HCT116 (cell line): ENCODE measurements at regions not wholly inside any gene's neighbourhood (a gene's known extent, or its start where the extent isn't known, plus 50 kb on each side); places are given as distances from the start of the nearest gene placed in this dataset.

ENCODE experiments used
- ATAC-seq: fragments of 200-7000 bp; cut with Tn5 transposase; 2 replicates; pipeline ENCODE4 v1.9.1; 2020; ENCODE audit warnings: mild to moderate bottlenecking, moderate library complexity
- BruUV-seq: library from RNA; stranded (reverse); fragments of 400-500 nt; replicated peaks from 2 replicates; lab custom pipeline; 2021; lab: Mats Ljungman, UMichigan
- CTCF ChIA-PET: fragments of 300-600 bp; sonication (Branson Sonifier 250); formaldehyde crosslinking; loops from one replicate; lab custom pipeline; 2021; ENCODE audit warnings: antibody characterized with exemption; lab: Charles Lee
- POLR2A ChIA-PET: fragments of 300-600, 350-600 bp; sonication (Branson Sonifier 250); formaldehyde crosslinking; loops from one replicate; lab custom pipeline; 2021; ENCODE audit warnings: antibody characterized with exemption; lab: Charles Lee
- RAD21 ChIA-PET, 2 experiments: fragments of 300-600 bp; sonication (Branson Sonifier 250); formaldehyde crosslinking; loops; one replicate each; lab custom pipeline; 2023; ENCODE audit warnings: low total read pairs in 2 of 2; ENCODE audit not compliant: uncharacterized antibody in 2 of 2, unreplicated experiment in 2 of 2, low non-redundant PET in 1 of 2; lab: Charles Lee
- DNase-seq: peaks from one replicate; pipeline ENCODE4 v3.0.0-alpha.2; 2010; ENCODE audit warnings: low read depth, low spot score
- H2AFZ ChIP-seq: fragments of 200-600 bp; shearing (Covaris generic), sonication (generic); 2 replicates; pipeline ENCODE4 v1.6.1; 2017; ENCODE audit warnings: low read depth, mixed run types, mixed read lengths, antibody characterized with exemption, low read length; ENCODE audit not compliant: poor library complexity, severe bottlenecking
- H3K27ac ChIP-seq: 2 replicates; pipeline ENCODE4 v1.5.1; 2012; ENCODE audit warnings: low read depth, low read length
- H3K27me3 ChIP-seq: fragments of 200-600 bp; sonication (generic); 2 replicates; pipeline ENCODE4 v1.6.1; 2016; ENCODE audit warnings: mixed run types, low read length, mixed read lengths; ENCODE audit not compliant: insufficient read depth
- H3K36me3 ChIP-seq, 2 experiments: fragments of 200-500 bp in 1 of 2; fragments of 200-600 bp in 1 of 2; sonication (Bioruptor generic) in 1 of 2; sonication (generic) in 1 of 2; 2 replicates each; pipeline versions ENCODE4 v1.5.1 to v1.6.1; 2014 to 2016; ENCODE audit warnings: low read length in 2 of 2, inconsistent platforms in 1 of 2, mixed read lengths in 1 of 2, mixed run types in 1 of 2; ENCODE audit not compliant: insufficient read depth in 2 of 2, control insufficient read depth in 1 of 2
- H3K4me1 ChIP-seq, 2 experiments: fragments of 200-600 bp in 1 of 2; sonication (generic) in 1 of 2; 2 replicates each; pipeline versions ENCODE4 v1.5.1 to v1.6.1; 2012 to 2017; ENCODE audit warnings: low read length in 2 of 2, inconsistent platforms in 1 of 2, mild to moderate bottlenecking in 1 of 2, mixed read lengths in 1 of 2, mixed run types in 1 of 2, moderate library complexity in 1 of 2; ENCODE audit not compliant: insufficient read depth in 2 of 2, control insufficient read depth in 1 of 2
- H3K4me2 ChIP-seq: fragments of 200-600 bp; sonication (generic); 2 replicates; pipeline ENCODE4 v1.6.1; 2017; ENCODE audit warnings: mixed run types, low read length, mixed read lengths
- H3K4me3 ChIP-seq, 2 experiments: fragments of 200-600 bp in 1 of 2; sonication (generic) in 1 of 2; replicated peaks in 1 of 2; 2 replicates each; pipeline ENCODE4 v1.5.1; 2011 to 2016; ENCODE audit warnings: low read length in 2 of 2, control low read depth in 1 of 2, low read depth in 1 of 2, mild to moderate bottlenecking in 1 of 2, mixed read lengths in 1 of 2, mixed run types in 1 of 2
- H3K79me2 ChIP-seq: fragments of 200-600 bp; sonication (generic); 2 replicates; pipeline ENCODE4 v1.6.1; 2017; ENCODE audit warnings: mild to moderate bottlenecking, mixed run types, low read length, moderate library complexity, mixed read lengths; ENCODE audit not compliant: insufficient read depth
- H3K9ac ChIP-seq: fragments of 200-600 bp; sonication (generic); 2 replicates; pipeline ENCODE4 v1.6.1; 2016; ENCODE audit warnings: low read length, mixed read lengths
- H3K9me2 ChIP-seq: fragments of 200-600 bp; sonication (generic), shearing (Covaris generic); 2 replicates; pipeline ENCODE4 v1.6.1; 2017; ENCODE audit warnings: mixed run types, mild to moderate bottlenecking, moderate library complexity; ENCODE audit not compliant: insufficient read depth
- H3K9me3 ChIP-seq, 2 experiments: fragments of 200-500 bp in 1 of 2; fragments of 200-600 bp in 1 of 2; sonication (Bioruptor generic) in 1 of 2; sonication (generic) in 1 of 2; 2 replicates each; pipeline ENCODE4 v1.6.1; 2014 to 2017; ENCODE audit warnings: low read length in 2 of 2, mixed read lengths in 2 of 2, inconsistent platforms in 1 of 2, low read depth in 1 of 2, mild to moderate bottlenecking in 1 of 2, mixed run types in 1 of 2, moderate library complexity in 1 of 2; ENCODE audit not compliant: control insufficient read depth in 1 of 2, insufficient read depth in 1 of 2
- H4K20me1 ChIP-seq: fragments of 200-600 bp; sonication (generic), shearing (Covaris generic); 2 replicates; pipeline ENCODE4 v1.6.1; 2017; ENCODE audit warnings: mixed run types, mild to moderate bottlenecking, moderate library complexity; ENCODE audit not compliant: insufficient read depth
- ATF3 ChIP-seq: IDR thresholded peaks from 2 replicates; pipeline ENCODE4 v1.6.1; 2012
- CBX3 ChIP-seq: IDR thresholded peaks from 2 replicates; pipeline ENCODE4 v1.6.1; 2012; ENCODE audit warnings: low read depth
- CEBPB ChIP-seq: IDR thresholded peaks from 2 replicates; pipeline ENCODE4 v1.6.1; 2012; ENCODE audit warnings: low read depth
- ELF1 ChIP-seq: IDR thresholded peaks from 2 replicates; pipeline ENCODE4 v1.6.1; 2012; ENCODE audit warnings: low read depth, borderline replicate concordance
- EZH2 ChIP-seq: fragments of 200-600 bp; sonication (generic); IDR thresholded peaks from 2 replicates; pipeline ENCODE4 v1.6.1; 2017; ENCODE audit warnings: antibody characterized with exemption, mixed run types
- EZH2phosphoT487 ChIP-seq: fragments of 200-600 bp; IDR thresholded peaks from 2 replicates; pipeline ENCODE4 v1.6.1; 2018; ENCODE audit warnings: antibody characterized with exemption, borderline replicate concordance
- JUND ChIP-seq: IDR thresholded peaks from 2 replicates; pipeline ENCODE4 v1.6.1; 2012
- MAX ChIP-seq: IDR thresholded peaks from 2 replicates; pipeline ENCODE4 v1.6.1; 2012
- POLR2AphosphoS5 ChIP-seq: IDR thresholded peaks from 2 replicates; pipeline ENCODE4 v1.6.1; 2011; ENCODE audit warnings: mild to moderate bottlenecking, low read depth, low read length, moderate library complexity
- RAD21 ChIP-seq: IDR thresholded peaks from 2 replicates; pipeline ENCODE4 v1.6.1; 2012; ENCODE audit warnings: low read depth, mild to moderate bottlenecking
- REST ChIP-seq: IDR thresholded peaks from 2 replicates; pipeline ENCODE4 v1.6.1; 2012; ENCODE audit warnings: low read depth
- SIN3A ChIP-seq: IDR thresholded peaks from 2 replicates; pipeline ENCODE4 v1.6.1; 2012; ENCODE audit warnings: low read depth
- SP1 ChIP-seq: IDR thresholded peaks from 2 replicates; pipeline ENCODE4 v1.6.1; 2012; ENCODE audit warnings: low read depth
- YY1 ChIP-seq: IDR thresholded peaks from 2 replicates; pipeline ENCODE4 v1.6.1; 2011; ENCODE audit warnings: low read length, low read depth, moderate library complexity, mild to moderate bottlenecking; ENCODE audit not compliant: insufficient replicate concordance; ENCODE audit errors: extremely low read depth
- ZBTB33 ChIP-seq: IDR thresholded peaks from 2 replicates; pipeline ENCODE4 v1.6.1; 2011; ENCODE audit warnings: mild to moderate bottlenecking, low read length, moderate library complexity; ENCODE audit not compliant: insufficient replicate concordance; ENCODE audit errors: extremely low read depth
- ZFX ChIP-seq: fragments of 450-650 bp; IDR thresholded peaks from 2 replicates; pipeline ENCODE4 v1.6.1; 2017
- ZNF274 ChIP-seq: fragments of 200-500 bp; sonication (Bioruptor generic); IDR thresholded peaks from 2 replicates; pipeline ENCODE4 v1.6.1; 2014; ENCODE audit warnings: mild to moderate bottlenecking, low read depth, low read length, inconsistent platforms
- intact Hi-C: fragments of 100-400 bp; cut with micrococcal nuclease; formaldehyde crosslinking; loops from 2 replicates; pipeline ENCODE4 v1.10.0; 2022

- TF ChIP-seq SP1, result no peak
Observed at GRCh38 chr20:51276296-51276695, 253.4 kb upstream of the KCNG1 start (continued).

- H3K36me3 ChIP-seq, result no peaks in the 10 kb centered on the region
- no peak overlapping the region for H3K4me2 ChIP-seq
- DNase-seq, result no peak
- intact Hi-C loops, result no loop called here
- H3K27me3 ChIP-seq, result peaks cover 30% of the 10 kb centered on the region; the same call in 1 of the 2 replicates
- no peak overlapping the region for H3K9ac ChIP-seq
- H3K4me3 ChIP-seq, result no peak overlapping the region
- TF ChIP-seq ELF1, result no peak
- TF ChIP-seq ZFX, result no peak
- no peak for TF ChIP-seq EZH2
- TF ChIP-seq CBX3, result no peak
- TF ChIP-seq RAD21, result no peak
- no peak for TF ChIP-seq ATF3
- no peak for TF ChIP-seq ZNF274
- TF ChIP-seq YY1, result no peak
- TF ChIP-seq EZH2phosphoT487, result no peak
- no peak for TF ChIP-seq JUND
- TF ChIP-seq SP1, result no peak
- TF ChIP-seq ZBTB33, result no peak
- TF ChIP-seq MAX, result no peak
- no peak for TF ChIP-seq POLR2AphosphoS5
- no peak for TF ChIP-seq REST
- TF ChIP-seq CEBPB, result no peak
- no peak for TF ChIP-seq SIN3A
- TF ChIP-seq, all 23 proteins: peak for 0
- H3K79me2 ChIP-seq, result no peaks in the 10 kb centered on the region
- no peak overlapping the region for H2AFZ ChIP-seq
- H3K4me1 ChIP-seq, result no peaks in the 10 kb centered on the region
- no peaks in the 10 kb centered on the region for H4K20me1 ChIP-seq
- CTCF ChIA-PET, result interaction anchor here (0.9 kb wide), 1 partner anchor 261 kb away, joined by 3 read pairs; no protein-coding TSS in a partner anchor
- H3K9me2 ChIP-seq, result no peaks in the 10 kb centered on the region
- no TSS peak for BruUV-seq
- ATAC-seq, result no peak
- H3K27ac ChIP-seq, result no peak overlapping the region
- H3K9me3 ChIP-seq, result no peaks in the 10 kb centered on the region
- RAD21 ChIA-PET, result no interaction called here
- POLR2A ChIA-PET, result interaction anchor here (1.2 kb wide), 1 partner anchor 251 kb away, joined by 5 read pairs; no protein-coding TSS in a partner anchor
Observed at GRCh38 chr20:51275826-51276225, 252.9 kb upstream of the KCNG1 start.
